K562 (cell line): ENCODE measurements at regions not wholly inside any gene's neighbourhood (a gene's known extent, or its start where the extent isn't known, plus 50 kb on each side); places are given as distances from the start of the nearest gene placed in this dataset.

Experiments
- ATAC-seq: fragments of 200-7000 bp; cut with Tn5 transposase; 3 replicates; pipeline ENCODE4 v1.9.1; 2020; ENCODE audit warnings: moderate library complexity
- BruUV-seq: library from RNA; stranded (reverse); fragments of 400-500 nt; replicated peaks from 2 replicates; lab custom pipeline; 2021; lab: Mats Ljungman, UMichigan
- CTCF ChIA-PET: fragments of 300-600 bp; formaldehyde crosslinking; extraction: SDS; loops from one replicate; lab custom pipeline; 2021; ENCODE audit warnings: low intra/inter-chr PET ratio; lab: Yijun Ruan, JAX
- POLR2A ChIA-PET: fragments of 300-600, 350-650 bp; sonication (Branson Sonifier 250); formaldehyde crosslinking; extraction: SDS; loops from one replicate; lab custom pipeline; 2021; ENCODE audit warnings: antibody characterized with exemption, inconsistent platforms; lab: Yijun Ruan, JAX
- DNase-seq, 4 experiments: peaks; one replicate each; pipeline versions ENCODE4 v3.0.0 to v3.0.0-alpha.2; 2011 to 2018; ENCODE audit warnings: low spot score in 3 of 4, mixed read lengths in 3 of 4; ENCODE audit errors: extremely low read depth in 1 of 4
- FAIRE-seq: peaks from 2 replicates; lab custom pipeline; 2011; peaks lifted over from hg19 to GRCh38; lab: Jason Lieb, UNC
- H2AFZ ChIP-seq: 2 replicates; pipeline ENCODE4 v1.6.0; 2011; ENCODE audit warnings: low read depth, low read length, control low read depth, inconsistent platforms
- H3K27ac ChIP-seq: fragments of 200-600 bp; 3 replicates; pipeline ENCODE4 v1.8.0; 2011; ENCODE audit warnings: low read depth, mild to moderate bottlenecking, control low read depth, inconsistent platforms, low read length, moderate library complexity, mixed read lengths; ENCODE audit errors: extremely low read depth
- H3K27me3 ChIP-seq, 2 experiments: fragments of 300-600 bp in 1 of 2; 2 replicates in 1 of 2; 3 replicates in 1 of 2; pipeline versions ENCODE4 v1.6.0 to v1.8.0; 2011; ENCODE audit warnings: inconsistent platforms in 2 of 2, low read length in 2 of 2, mild to moderate bottlenecking in 1 of 2, mixed read lengths in 1 of 2, moderate library complexity in 1 of 2; ENCODE audit not compliant: control insufficient read depth in 2 of 2, insufficient read depth in 2 of 2
- H3K36me3 ChIP-seq: fragments of 300-600 bp; 3 replicates; pipeline ENCODE4 v1.8.0; 2011; ENCODE audit warnings: mild to moderate bottlenecking, low read length, inconsistent platforms; ENCODE audit not compliant: control insufficient read depth, insufficient read depth
- H3K4me1 ChIP-seq, 2 experiments: fragments of 200-600 bp in 1 of 2; replicated peaks in 1 of 2; 2 replicates in 1 of 2; 3 replicates in 1 of 2; pipeline versions ENCODE4 v1.5.1 to v1.8.0; 2011; ENCODE audit warnings: inconsistent platforms in 2 of 2, low read length in 2 of 2, mild to moderate bottlenecking in 1 of 2, mixed read lengths in 1 of 2, moderate library complexity in 1 of 2; ENCODE audit not compliant: control insufficient read depth in 2 of 2, insufficient read depth in 2 of 2
- H3K4me2 ChIP-seq: 2 replicates; pipeline ENCODE4 v1.6.1; 2011; ENCODE audit warnings: low read length, control low read depth, inconsistent platforms, mixed read lengths; ENCODE audit not compliant: insufficient read depth
- H3K4me3 ChIP-seq: fragments of 200-600 bp; sonication (generic), shearing (Covaris generic); 2 replicates; pipeline ENCODE4 v1.5.1; 2016; ENCODE audit warnings: control low read depth, inconsistent platforms
- H3K79me2 ChIP-seq: fragments of 200-600 bp; 3 replicates; pipeline ENCODE4 v1.8.0; 2011; ENCODE audit warnings: low read length, inconsistent platforms; ENCODE audit not compliant: control insufficient read depth, insufficient read depth
- H3K9ac ChIP-seq, 2 experiments: 2 replicates each; pipeline versions ENCODE4 v1.6.0 to v1.6.1; 2011; ENCODE audit warnings: low read depth in 2 of 2, low read length in 2 of 2, control low read depth in 1 of 2, inconsistent platforms in 1 of 2, mild to moderate bottlenecking in 1 of 2, mixed read lengths in 1 of 2; ENCODE audit not compliant: insufficient read depth in 1 of 2
- H3K9me1 ChIP-seq: one replicate; pipeline ENCODE4 v1.6.0; 2011; ENCODE audit warnings: inconsistent platforms, mild to moderate bottlenecking, low read length, moderate library complexity; ENCODE audit not compliant: control insufficient read depth, insufficient read depth
- H3K9me3 ChIP-seq: replicated peaks from 2 replicates; pipeline ENCODE4 v1.5.1; 2011; ENCODE audit warnings: low read depth, low read length, inconsistent platforms; ENCODE audit not compliant: control insufficient read depth, insufficient read depth
- H4K20me1 ChIP-seq: replicated peaks from 2 replicates; pipeline ENCODE4 v1.6.1; 2011; ENCODE audit warnings: low read length, inconsistent platforms, mixed read lengths; ENCODE audit not compliant: control insufficient read depth, insufficient read depth
- CEBPB ChIP-seq: fragments of 450-650 bp; IDR thresholded peaks from 2 replicates; pipeline ENCODE4 v1.6.1; 2016; ENCODE audit warnings: missing genetic modification characterization, missing compliant biosample characterization
- CUX1 ChIP-seq: fragments of 200-800 bp; sonication (Bioruptor generic); IDR thresholded peaks from 2 replicates; pipeline ENCODE4 v1.6.1; 2016; ENCODE audit warnings: missing genetic modification characterization, missing compliant biosample characterization
- LARP7 ChIP-seq: fragments of 450-650 bp; IDR thresholded peaks from 2 replicates; pipeline ENCODE4 v1.6.1; 2016
- RHOXF2B ChIP-seq: fragments of 250-450 bp; sonication (Bioruptor Pico); conservative IDR thresholded peaks from 2 replicates; pipeline ENCODE4 v1.5.1; 2021
- SMARCA5 ChIP-seq: fragments of 450-650 bp; IDR thresholded peaks from 2 replicates; pipeline ENCODE4 v1.6.1; 2016
- SNRNP70 ChIP-seq: fragments of 200-400 bp; formaldehyde crosslinking; optimal IDR thresholded peaks from 2 replicates; pipeline ENCODE3; 2017; ENCODE audit warnings: low read depth, low read length
- STAT5B ChIP-seq: fragments of 250-450 bp; sonication (Bioruptor Pico); IDR thresholded peaks from 2 replicates; pipeline ENCODE4 v1.8.0; 2021; ENCODE audit warnings: mild to moderate bottlenecking, inconsistent platforms
- THRAP3 ChIP-seq: fragments of 450-650 bp; IDR thresholded peaks from 2 replicates; pipeline ENCODE4 v1.6.1; 2016; ENCODE audit warnings: mild to moderate bottlenecking, inconsistent platforms, borderline replicate concordance
- TRIM25 ChIP-seq: fragments of 450-650 bp; IDR thresholded peaks from 2 replicates; pipeline ENCODE4 v1.7.0; 2016; ENCODE audit warnings: borderline replicate concordance
- U2AF2 ChIP-seq: fragments of 200-400 bp; formaldehyde crosslinking; optimal IDR thresholded peaks from 2 replicates; pipeline ENCODE3; 2017; ENCODE audit warnings: low read depth, mild to moderate bottlenecking, low read length
- ZC3H8 ChIP-seq: fragments of 450-650 bp; IDR thresholded peaks from 2 replicates; pipeline ENCODE4 v1.6.1; 2017
- ZFPM2 ChIP-seq: fragments of 250-450 bp; sonication (Bioruptor Pico); IDR thresholded peaks from 2 replicates; pipeline ENCODE4 v1.5.1; 2022; ENCODE audit warnings: mild to moderate bottlenecking
- ZNF644 ChIP-seq: fragments of 200-800 bp; sonication (Bioruptor generic); IDR thresholded peaks from 2 replicates; pipeline ENCODE4 v1.6.1; 2016; ENCODE audit warnings: low read depth, missing genetic modification characterization, missing compliant biosample characterization
- ZNF695 ChIP-seq: fragments of 450-650 bp; formaldehyde crosslinking; IDR thresholded peaks from 2 replicates; pipeline ENCODE4 v1.4.0; 2020; ENCODE audit warnings: mild to moderate bottlenecking, moderate library complexity
- ZNF79 ChIP-seq: fragments of 250-450 bp; sonication (Bioruptor Pico); IDR thresholded peaks from 2 replicates; pipeline ENCODE4 v1.4.0; 2020; ENCODE audit warnings: low read depth, mild to moderate bottlenecking, moderate library complexity
- ZNF830 ChIP-seq: fragments of 250-450 bp; sonication (Bioruptor Pico); IDR thresholded peaks from 2 replicates; pipeline ENCODE4 v1.5.0; 2021; ENCODE audit warnings: mild to moderate bottlenecking
- ZZZ3 ChIP-seq: fragments of 450-650 bp; IDR thresholded peaks from 2 replicates; pipeline ENCODE4 v1.6.1; 2016; ENCODE audit warnings: antibody characterized with exemption, mild to moderate bottlenecking, moderate library complexity
- WGBS: fragments of 100-300 bp; shearing (Covaris generic); methylation state at CpG from one replicate; pipeline ENCODE4 v1.1.6; 2016; ENCODE audit warnings: low coverage, mixed read lengths; ENCODE audit not compliant: insufficient coverage; ENCODE audit errors: missing lambda C conversion rate; 5-methylcytosine and 5-hydroxymethylcytosine counted together
- in situ Hi-C: fragments of 300-500 bp; cut with MboI; formaldehyde crosslinking; loops from 4 replicates; pipeline ENCODE4 v1.15.0; 2018; ENCODE audit warnings: inconsistent platforms, mixed read lengths
- intact Hi-C: fragments of 100-400 bp; cut with micrococcal nuclease; formaldehyde crosslinking; loops from 2 replicates; pipeline ENCODE4 v1.14.2; 2022

- POLR2A ChIA-PET: interaction anchor here (0.6 to 1.3 kb wide), 2 partner anchors 28 to 36 kb away, joined by 3 read pairs; no protein-coding TSS in a partner anchor
- H3K27ac ChIP-seq: no peak overlapping the region
- H3K36me3 ChIP-seq: no peaks in the 10 kb centered on the region
- no peaks in the 10 kb centered on the region for H3K79me2 ChIP-seq
- H2AFZ ChIP-seq: no peak overlapping the region
- 0% methylated on average over 6 of the region's 6 CpGs for WGBS
- no peak overlapping the region for H3K4me3 ChIP-seq
- CTCF ChIA-PET: no interaction called here
- FAIRE-seq (no peak), DNase-seq (no peak), ATAC-seq (no peak)
- intact Hi-C loops: no loop called here
- no peak overlapping the region for H3K4me2 ChIP-seq
- H3K9me1 ChIP-seq: no peaks in the 10 kb centered on the region
- H3K9me3 ChIP-seq: no peaks in the 10 kb centered on the region
- H4K20me1 ChIP-seq: no peaks in the 10 kb centered on the region
- no TSS peak for BruUV-seq
- no peak overlapping the region for H3K9ac ChIP-seq
- no peaks in the 10 kb centered on the region for H3K27me3 ChIP-seq
- in situ Hi-C loops: no loop called here
- H3K4me1 ChIP-seq: no peaks in the 10 kb centered on the region
- TF ChIP-seq ZNF644 (tag): no peak
- TF ChIP-seq ZNF695 (CRISPR knock-in tag): no peak
- TF ChIP-seq CEBPB: no peak
- no peak for TF ChIP-seq SNRNP70
- no peak for TF ChIP-seq THRAP3
- no peak for TF ChIP-seq ZNF830 (CRISPR knock-in tag)
- no peak for TF ChIP-seq STAT5B (CRISPR knock-in tag)
- TF ChIP-seq RHOXF2B (CRISPR knock-in tag): no peak
- TF ChIP-seq U2AF2: no peak
- TF ChIP-seq SMARCA5: no peak
- TF ChIP-seq ZC3H8: no peak
- no peak for TF ChIP-seq ZZZ3
- no peak for TF ChIP-seq CUX1 (CRISPR knock-in tag)
- TF ChIP-seq TRIM25: no peak
- TF ChIP-seq ZNF79 (CRISPR knock-in tag): no peak
- TF ChIP-seq LARP7: no peak
- no peak for TF ChIP-seq ZFPM2 (CRISPR knock-in tag)
Measured at GRCh38 chr18:24986666-24987302, 365.2 kb downstream of the ZNF521 start.
